Thymus (tissue), 11 donors: ENCODE measurements at regions not wholly inside any gene's neighbourhood (a gene's known extent, or its start where the extent isn't known, plus 50 kb on each side); places are given as distances from the start of the nearest gene placed in this dataset.

ENCODE experiments used
- DNase-seq, 9 donors: peaks; one replicate each; pipeline ENCODE4 v3.0.0-alpha.2; 2013; ENCODE audit warnings: low spot score in 9 of 9, low read depth in 6 of 9, missing footprints in 1 of 9
- H3K27ac ChIP-seq, 2 donors: one replicate each; pipeline ENCODE4 v1.5.1; 2013; ENCODE audit warnings: control low read depth in 1 of 2, low read depth in 1 of 2, low read length in 1 of 2, mild to moderate bottlenecking in 1 of 2, moderate library complexity in 1 of 2
- H3K27me3 ChIP-seq, 2 donors: one replicate each; pipeline ENCODE4 v1.5.1; 2013; ENCODE audit warnings: low read length in 1 of 2; ENCODE audit not compliant: control insufficient read depth in 2 of 2, insufficient read depth in 1 of 2
- H3K36me3 ChIP-seq, 2 donors: one replicate each; pipeline ENCODE4 v1.5.1; 2013; ENCODE audit warnings: low read length in 1 of 2, mild to moderate bottlenecking in 1 of 2, moderate library complexity in 1 of 2; ENCODE audit not compliant: control insufficient read depth in 2 of 2, insufficient read depth in 2 of 2
- H3K4me1 ChIP-seq, 2 donors: one replicate each; pipeline ENCODE4 v1.5.1; 2013; ENCODE audit warnings: low read length in 2 of 2; ENCODE audit not compliant: control insufficient read depth in 2 of 2, insufficient read depth in 2 of 2
- H3K4me3 ChIP-seq, 2 donors: one replicate each; pipeline ENCODE4 v1.5.1; 2013; ENCODE audit warnings: low read length in 2 of 2, control low read depth in 1 of 2, mild to moderate bottlenecking in 1 of 2
- H3K9me3 ChIP-seq, 2 donors: one replicate each; pipeline ENCODE4 v1.5.1; 2013; ENCODE audit warnings: low read length in 1 of 2, mild to moderate bottlenecking in 1 of 2; ENCODE audit not compliant: control insufficient read depth in 2 of 2, insufficient read depth in 1 of 2
- WGBS: extraction: QIAGEN DNeasy Blood & Tissue Kit; methylation state at CpG from one replicate; pipeline ENCODE4 v1.1.7; 2013; 5-methylcytosine and 5-hydroxymethylcytosine counted together
- donor health status: healthy.

DNA sequence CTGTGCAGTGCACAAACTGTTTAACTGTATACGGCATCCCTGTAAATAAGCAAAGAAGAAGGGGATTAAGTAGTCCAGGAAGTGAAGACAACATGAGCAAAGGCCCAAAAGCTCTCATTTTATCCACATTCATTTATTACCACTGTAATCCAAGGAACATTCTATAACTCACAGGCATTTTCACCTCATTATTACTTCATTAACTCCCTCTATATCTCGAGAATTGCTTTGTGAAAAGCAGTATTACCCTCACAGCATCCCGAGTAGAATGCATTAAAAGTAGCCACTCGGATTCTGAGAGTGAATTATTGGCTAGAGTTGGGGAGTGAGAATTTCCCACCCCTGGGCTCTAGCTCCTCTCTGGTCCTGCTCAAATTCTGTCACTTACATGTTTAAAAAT, 51.0 kb upstream of the CHCHD3 start:
- Histone ChIP-seq H3K27me3 (no peaks in the 10 kb centered on the region), H3K36me3 (no peaks in the 10 kb centered on the region), H3K27ac (no peak overlapping the region), H3K9me3 (no peaks in the 10 kb centered on the region), H3K4me1 (no peaks in the 10 kb centered on the region), H3K4me3 (no peak overlapping the region)
- 89% methylated on average over 4 of the region's 4 CpGs for WGBS
- no peak for DNase-seq

DNA sequence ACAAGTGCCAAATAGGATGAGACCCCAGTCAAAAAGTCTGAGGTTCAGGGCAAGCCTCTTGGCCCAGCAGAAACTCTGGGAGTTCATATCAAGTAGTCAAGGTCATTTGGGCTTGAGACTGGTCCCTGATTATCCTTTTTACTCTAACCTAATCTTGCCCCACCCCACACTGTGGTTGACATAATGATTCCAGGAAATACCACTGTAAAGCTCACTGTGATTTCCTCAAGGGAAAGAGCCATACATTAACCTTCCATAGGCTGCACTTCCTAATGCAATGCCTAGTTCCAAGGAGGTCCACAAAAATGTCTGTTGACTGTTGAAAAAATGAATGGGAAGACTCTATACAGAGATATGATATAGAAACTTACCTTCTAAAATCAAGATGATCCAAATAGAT, 52.9 kb upstream of the CHCHD3 start:
- Histone ChIP-seq H3K4me1 (no peaks in the 10 kb centered on the region), H3K27me3 (no peaks in the 10 kb centered on the region), H3K27ac (no peak overlapping the region), H3K4me3 (no peak overlapping the region), H3K36me3 (no peaks in the 10 kb centered on the region), H3K9me3 (no peaks in the 10 kb centered on the region)
- no peak for DNase-seq

DNA sequence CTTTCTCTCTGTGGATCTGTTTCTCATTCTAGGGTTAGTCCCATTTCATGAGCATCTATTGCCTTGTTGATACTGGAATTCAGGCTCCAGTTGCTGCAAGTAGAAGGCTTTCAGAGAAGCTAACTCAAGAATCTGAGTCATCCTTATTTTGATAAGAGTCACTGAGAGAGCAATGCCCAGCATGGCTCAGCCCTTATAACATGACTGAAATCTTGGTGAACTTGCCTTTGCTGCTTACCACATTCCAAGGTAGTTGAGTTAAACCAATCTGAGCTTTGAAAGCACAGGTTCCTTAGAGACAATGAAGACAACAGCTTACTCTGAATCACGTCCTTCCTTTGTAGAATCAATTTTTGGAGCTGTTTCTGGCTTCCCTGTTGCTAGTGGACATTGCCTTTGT, 53.6 kb upstream of the CHCHD3 start:
- Histone ChIP-seq H3K36me3 (no peaks in the 10 kb centered on the region), H3K9me3 (no peaks in the 10 kb centered on the region), H3K4me1 (no peaks in the 10 kb centered on the region), H3K4me3 (no peak overlapping the region), H3K27me3 (no peaks in the 10 kb centered on the region), H3K27ac (no peak overlapping the region)
- no peak for DNase-seq
- WGBS = 85% methylated on average over 1 of the region's 1 CpG

DNA sequence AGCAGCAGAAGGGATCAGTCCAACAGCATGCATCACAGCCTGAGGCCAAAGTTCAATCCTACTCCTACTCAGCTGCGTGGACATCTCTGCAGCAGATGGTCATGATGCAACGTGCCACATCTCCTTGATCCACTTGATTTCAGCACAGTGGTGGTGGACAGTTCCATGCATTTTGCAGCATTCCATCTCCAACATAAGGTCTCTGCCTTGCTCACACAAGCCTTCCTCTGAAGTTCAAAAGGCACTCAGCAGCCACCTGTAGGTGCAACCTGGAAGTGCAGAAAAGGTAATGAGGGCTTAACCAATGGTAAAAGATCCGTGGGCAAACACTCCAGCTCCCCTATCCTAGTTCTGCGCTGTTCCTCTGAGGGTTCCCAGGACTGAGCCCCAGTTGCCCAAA, 57.5 kb upstream of the CHCHD3 start:
- Histone ChIP-seq H3K36me3 (no peaks in the 10 kb centered on the region), H3K4me1 (no peaks in the 10 kb centered on the region), H3K9me3 (no peaks in the 10 kb centered on the region), H3K4me3 (no peak overlapping the region), H3K27ac (no peak overlapping the region), H3K27me3 (no peaks in the 10 kb centered on the region)
- peak in 2 of 9 donors; percentile 7 to 19 for DNase-seq
- WGBS = 80% methylated on average over 4 of the region's 4 CpGs

DNA sequence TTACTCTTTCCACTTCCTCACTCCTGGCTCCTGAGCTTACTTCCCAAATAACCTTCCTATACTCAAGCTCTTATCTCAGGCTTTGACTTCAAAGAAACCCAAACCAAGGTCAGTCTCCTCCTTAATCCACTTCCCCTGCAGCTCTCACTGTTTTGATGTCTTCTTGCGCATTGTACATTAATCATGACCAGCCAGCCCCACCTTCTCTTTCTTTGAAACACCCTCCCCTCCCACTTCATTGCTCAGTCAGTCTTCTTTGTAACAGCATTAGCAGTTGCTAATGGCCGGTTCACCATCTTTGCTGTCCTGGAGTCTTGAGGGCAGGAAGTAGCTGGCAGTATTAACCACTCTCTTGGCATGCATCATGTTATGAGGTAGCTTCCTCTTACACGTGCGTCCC, 57.9 kb upstream of the CHCHD3 start:
- Histone ChIP-seq H3K36me3 (no peaks in the 10 kb centered on the region), H3K4me1 (no peaks in the 10 kb centered on the region), H3K27ac (no peak overlapping the region), H3K27me3 (no peaks in the 10 kb centered on the region), H3K9me3 (no peaks in the 10 kb centered on the region), H3K4me3 (no peak overlapping the region)
- DNase-seq = no peak
- WGBS = 37% methylated on average over 4 of the region's 4 CpGs

DNA sequence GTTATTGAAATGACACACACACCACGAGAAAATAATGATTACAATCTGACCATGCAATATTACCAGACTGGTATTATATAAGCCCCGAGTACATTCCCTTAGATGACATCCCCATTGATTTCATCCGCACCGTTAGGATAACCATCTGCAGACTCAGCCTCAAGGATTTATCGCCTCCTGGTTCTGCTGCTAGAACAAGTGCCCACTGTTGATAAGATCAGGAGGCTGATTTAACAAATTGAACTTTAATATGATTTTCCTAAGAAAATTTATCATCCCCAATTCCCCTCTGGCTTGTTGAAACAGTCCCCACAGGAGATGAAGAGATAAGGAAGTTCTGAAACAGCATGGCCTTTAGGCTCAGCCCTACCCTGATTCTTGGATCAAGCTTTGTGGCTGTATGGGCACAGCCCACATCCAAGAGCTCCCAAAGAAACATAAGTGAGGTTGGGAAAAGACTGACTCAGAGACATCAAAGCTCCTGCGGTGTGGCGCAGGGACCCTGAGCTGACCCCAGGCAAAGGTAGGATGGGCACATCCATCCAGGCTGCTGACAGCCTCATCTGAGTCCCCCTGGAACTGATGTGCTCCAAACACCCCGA, 59.2 kb upstream of the CHCHD3 start:
- Histone ChIP-seq H3K9me3 (no peaks in the 10 kb centered on the region), H3K27ac (no peak overlapping the region), H3K27me3 (no peaks in the 10 kb centered on the region), H3K4me3 (no peak overlapping the region), H3K4me1 (no peaks in the 10 kb centered on the region), H3K36me3 (no peaks in the 10 kb centered on the region)
- WGBS = 92% methylated on average over 8 of the region's 8 CpGs
- no peak for DNase-seq

DNA sequence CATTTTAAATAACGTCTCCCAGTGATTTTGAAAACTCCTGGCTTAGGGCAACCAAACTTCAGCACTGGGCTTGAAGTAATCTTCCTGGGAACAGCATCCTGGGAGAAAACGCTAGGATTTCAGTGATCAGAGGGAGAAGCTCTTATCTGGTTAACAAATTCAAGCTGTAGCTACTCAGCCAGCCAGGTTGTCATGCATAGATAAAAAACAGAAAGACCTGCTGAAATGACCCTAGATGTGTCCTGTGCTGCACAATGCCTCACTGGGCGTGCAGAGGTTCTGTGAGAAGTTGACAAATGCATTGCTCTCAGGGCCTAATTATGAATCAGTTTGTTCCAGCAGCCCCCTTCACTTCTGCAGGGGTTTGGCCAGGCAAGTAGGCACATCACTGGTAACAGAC, 68.9 kb upstream of the CHCHD3 start:
- Histone ChIP-seq H3K27me3 (no peaks in the 10 kb centered on the region), H3K9me3 (no peaks in the 10 kb centered on the region), H3K27ac (no peak overlapping the region), H3K36me3 (no peaks in the 10 kb centered on the region), H3K4me1 (no peaks in the 10 kb centered on the region), H3K4me3 (no peak overlapping the region)
- 77% methylated on average over 3 of the region's 3 CpGs for WGBS
- DNase-seq = no peak

DNA sequence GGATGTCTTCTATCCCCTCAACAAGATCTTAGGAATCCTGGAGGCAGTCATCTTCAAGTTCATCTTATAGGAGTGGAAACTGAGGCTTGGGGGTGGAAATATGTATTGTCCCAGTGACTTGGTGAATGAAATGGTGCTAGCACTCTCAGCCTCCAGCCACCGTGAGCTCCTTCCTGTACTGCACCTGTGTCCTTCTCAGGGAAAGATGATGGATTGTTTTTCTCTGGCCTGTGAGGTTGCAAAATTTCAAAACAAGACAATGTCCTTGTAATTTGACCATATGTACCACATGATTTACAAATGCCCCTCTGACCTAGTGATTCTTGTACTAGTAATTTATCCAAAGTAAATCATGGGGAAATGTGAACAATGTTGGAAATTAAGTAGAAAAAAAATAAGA, 71.0 kb upstream of the CHCHD3 start:
- H3K27me3 ChIP-seq = no peaks in the 10 kb centered on the region
- WGBS = 73% methylated on average over 1 of the region's 1 CpG
- no peak overlapping the region for H3K27ac ChIP-seq

DNA sequence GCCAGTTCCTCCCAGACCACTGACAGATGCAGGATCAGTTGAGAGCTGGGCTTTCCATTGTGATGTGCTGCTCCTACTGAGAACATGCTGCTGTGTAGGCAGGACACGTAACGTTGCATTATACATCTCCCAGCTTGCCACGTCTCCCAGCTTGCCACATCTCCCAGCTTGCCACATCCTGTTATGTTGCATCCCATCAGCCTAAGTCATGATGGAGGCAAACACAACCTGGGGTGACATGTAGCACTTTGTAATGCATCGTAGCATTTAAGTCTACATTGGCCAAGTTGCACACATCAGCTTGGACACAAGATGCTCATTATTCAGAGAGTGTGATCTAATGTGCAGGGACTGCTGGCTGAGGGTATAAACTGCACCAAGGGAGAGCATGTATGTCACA, 73.3 kb upstream of the CHCHD3 start:
- no peak overlapping the region for H3K27ac ChIP-seq
- 89% methylated on average over 4 of the region's 4 CpGs for WGBS
- H3K4me3 ChIP-seq = no peak overlapping the region
- H3K9me3 ChIP-seq = no peaks in the 10 kb centered on the region
- H3K36me3 ChIP-seq = no peaks in the 10 kb centered on the region
- no peaks in the 10 kb centered on the region for H3K4me1 ChIP-seq
- no peak for DNase-seq
- no peaks in the 10 kb centered on the region for H3K27me3 ChIP-seq

More for the DNA sequence above, 71.0 kb upstream of the CHCHD3 start:
- H3K9me3 ChIP-seq = no peaks in the 10 kb centered on the region
- no peaks in the 10 kb centered on the region for H3K36me3 ChIP-seq
- H3K4me1 ChIP-seq = no peaks in the 10 kb centered on the region
- no peak overlapping the region for H3K4me3 ChIP-seq
- DNase-seq = no peak

DNA sequence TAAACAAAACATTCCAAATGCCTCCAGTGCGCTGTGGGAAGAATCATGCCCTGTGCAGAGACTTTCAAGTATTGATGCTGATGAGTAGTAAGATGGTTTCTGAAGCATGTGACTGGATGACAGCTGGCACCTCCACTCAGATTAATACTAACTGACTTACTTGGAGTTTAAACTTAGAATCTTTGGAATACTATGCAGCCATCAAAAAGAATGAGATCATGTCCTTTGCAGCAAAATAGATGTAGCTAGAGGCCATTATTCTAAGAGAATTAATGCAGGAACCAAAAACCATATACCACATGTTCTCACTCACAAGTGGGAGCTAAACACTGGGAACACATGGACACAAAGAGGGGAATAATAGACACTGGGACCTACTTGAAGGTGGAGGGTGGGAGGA, 73.8 kb upstream of the CHCHD3 start:
- DNase-seq = no peak
- H3K9me3 ChIP-seq = no peaks in the 10 kb centered on the region
- no peak overlapping the region for H3K4me3 ChIP-seq
- no peaks in the 10 kb centered on the region for H3K36me3 ChIP-seq
- no peaks in the 10 kb centered on the region for H3K4me1 ChIP-seq
- H3K27ac ChIP-seq = no peak overlapping the region
- 98% methylated on average over 1 of the region's 1 CpG for WGBS
- no peaks in the 10 kb centered on the region for H3K27me3 ChIP-seq
